Heart left ventricle (tissue), 16 donors: ENCODE measurements at regions not wholly inside any gene's neighbourhood (a gene's known extent, or its start where the extent isn't known, plus 50 kb on each side); places are given as distances from the start of the nearest gene placed in this dataset.
"Not testable (repeated sequence)": the region's sequence is repeated elsewhere in the genome, so short reads cannot be mapped to it uniquely, and the experiment has no call there.

Experiments
- ATAC-seq, 4 donors: fragments of 200-7000 bp; cut with Tn5 transposase; one replicate each; pipeline ENCODE4 v1.9.1; 2020 to 2022; ENCODE audit warnings: moderate library complexity in 4 of 4, mild to moderate bottlenecking in 3 of 4, moderate number of reproducible peaks in 1 of 4
- DNase-seq, 5 donors: peaks; one replicate each; pipeline ENCODE4 v3.0.0-alpha.2; 2020
- H3K27ac ChIP-seq, 12 donors: fragments of 200-600 bp; sonication (generic) in 4 of 12; one replicate each; pipeline versions ENCODE4 v1.5.0 to v1.8.0; 2016 to 2022; ENCODE audit warnings: mild to moderate bottlenecking in 2 of 12
- H3K27me3 ChIP-seq, 9 donors: fragments of 200-600 bp; sonication (generic) in 2 of 9; one replicate each; pipeline versions ENCODE4 v1.5.1 to v1.8.0; 2016 to 2022; ENCODE audit warnings: mild to moderate bottlenecking in 3 of 9
- H3K36me3 ChIP-seq, 9 donors: fragments of 200-600 bp; sonication (generic) in 2 of 9; one replicate each; pipeline versions ENCODE4 v1.5.0 to v1.8.0; 2018 to 2022; ENCODE audit warnings: mild to moderate bottlenecking in 2 of 9
- H3K4me1 ChIP-seq, 12 donors: fragments of 200-600 bp; sonication (generic) in 4 of 12; one replicate each; pipeline versions ENCODE4 v1.5.0 to v1.8.0; 2016 to 2022; ENCODE audit warnings: mild to moderate bottlenecking in 3 of 12
- H3K4me3 ChIP-seq, 12 donors: fragments of 200-600 bp; sonication (generic) in 4 of 12; one replicate each; pipeline versions ENCODE4 v1.5.0 to v1.8.0; 2017 to 2022; ENCODE audit warnings: mild to moderate bottlenecking in 9 of 12, moderate library complexity in 4 of 12
- H3K9me3 ChIP-seq, 12 donors: fragments of 200-600 bp; sonication (generic) in 4 of 12; one replicate each; pipeline versions ENCODE4 v1.5.0 to v1.8.0; 2016 to 2022; ENCODE audit warnings: mild to moderate bottlenecking in 1 of 12
- POLR2A ChIP-seq, 2 donors: fragments of 450-650 bp; IDR thresholded peaks; one replicate each; pipeline ENCODE4 v1.6.1; 2017; ENCODE audit warnings: antibody characterized with exemption in 2 of 2, mild to moderate bottlenecking in 2 of 2, moderate library complexity in 2 of 2
- WGBS, 4 donors: extraction: QIAGEN DNeasy Blood & Tissue Kit in 2 of 4; methylation state at CpG; one replicate each; pipeline versions ENCODE4 v1.1.5 to v1.1.7; 2013 to 2018; 5-methylcytosine and 5-hydroxymethylcytosine counted together
- intact Hi-C, 10 donors: fragments of 100-400 bp; cut with DNase I; formaldehyde crosslinking; loops; one replicate each; pipeline versions ENCODE4 v1.11.1 to v1.14.2; 2022
- TF ChIP-seq, protein P1 (sequence below), 12 donors: fragments of 200-600 bp; sonication (generic) in 4 of 12; IDR thresholded peaks; one replicate each; pipeline versions ENCODE4 v1.5.0 to v1.8.0; 2018 to 2022; ENCODE audit warnings: antibody characterized with exemption in 12 of 12, mild to moderate bottlenecking in 5 of 12
- donor health status: ischemic (EF 13 %, LVEDD 7.1; RV severe dilation, severe dysfunction).
- donor health status: healthy with polysubstance abuse.
- donor health status: DM: no; HTN: yes; CAD: no.
- donor health status: DM: no; HTN: no; CAD: no.
- donor health status: ischemic (EF 25% LVEDD 6.9; RV normal size, moderate dysfunction).
- donor health status: ischemic (EF 25% LVEDD 5.7; RV mildly dilated, moderate dysfunction).
- donor health status: healthy.
- donor health status: DM: yes; HTN: yes; CAD: no.
- donor health status: ischemic (EF 35%, LVEDD 5.7; RV mildly dilated, moderate dysfunction).
- donor health status: nonischemic (EF 11% LVEDD 7.7; RV severe dilation, severe dysfunction).
- donor health status: DM: yes; HTN: yes; CAD: no.
- donor health status: PGD.
- donor health status: ischemic (EF 29% LVEDD 5.4; RV normal size, mild dysfunction).
- donor health status: nonischemic (EF 23%, LVEDD 6.1; RV moderate dilation, normal function).

GRCh38 chr3:145911016-145911415 lies 250.0 kb downstream of the PLOD2 start:
- no peak for DNase-seq
- 58 to 83% (median 80%) methylated on average over 2 of the region's 2 CpGs for WGBS, 4 donors
- Histone ChIP-seq H3K27me3 (no peaks in the 10 kb centered on the region), H3K27ac (no peak overlapping the region), H3K9me3 (no peaks in the 10 kb centered on the region), H3K4me3 (no peak overlapping the region), H3K36me3 (no peaks in the 10 kb centered on the region), H3K4me1 (no peaks in the 10 kb centered on the region)
- intact Hi-C loops: no loop called here
- no peak for ATAC-seq
- TF ChIP-seq, protein P1, sequence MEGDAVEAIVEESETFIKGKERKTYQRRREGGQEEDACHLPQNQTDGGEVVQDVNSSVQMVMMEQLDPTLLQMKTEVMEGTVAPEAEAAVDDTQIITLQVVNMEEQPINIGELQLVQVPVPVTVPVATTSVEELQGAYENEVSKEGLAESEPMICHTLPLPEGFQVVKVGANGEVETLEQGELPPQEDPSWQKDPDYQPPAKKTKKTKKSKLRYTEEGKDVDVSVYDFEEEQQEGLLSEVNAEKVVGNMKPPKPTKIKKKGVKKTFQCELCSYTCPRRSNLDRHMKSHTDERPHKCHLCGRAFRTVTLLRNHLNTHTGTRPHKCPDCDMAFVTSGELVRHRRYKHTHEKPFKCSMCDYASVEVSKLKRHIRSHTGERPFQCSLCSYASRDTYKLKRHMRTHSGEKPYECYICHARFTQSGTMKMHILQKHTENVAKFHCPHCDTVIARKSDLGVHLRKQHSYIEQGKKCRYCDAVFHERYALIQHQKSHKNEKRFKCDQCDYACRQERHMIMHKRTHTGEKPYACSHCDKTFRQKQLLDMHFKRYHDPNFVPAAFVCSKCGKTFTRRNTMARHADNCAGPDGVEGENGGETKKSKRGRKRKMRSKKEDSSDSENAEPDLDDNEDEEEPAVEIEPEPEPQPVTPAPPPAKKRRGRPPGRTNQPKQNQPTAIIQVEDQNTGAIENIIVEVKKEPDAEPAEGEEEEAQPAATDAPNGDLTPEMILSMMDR (IDR thresholded peaks at IDR 0.05): no peak
- TF ChIP-seq POLR2A (IDR thresholded peaks at IDR 0.05): no peak

DNA sequence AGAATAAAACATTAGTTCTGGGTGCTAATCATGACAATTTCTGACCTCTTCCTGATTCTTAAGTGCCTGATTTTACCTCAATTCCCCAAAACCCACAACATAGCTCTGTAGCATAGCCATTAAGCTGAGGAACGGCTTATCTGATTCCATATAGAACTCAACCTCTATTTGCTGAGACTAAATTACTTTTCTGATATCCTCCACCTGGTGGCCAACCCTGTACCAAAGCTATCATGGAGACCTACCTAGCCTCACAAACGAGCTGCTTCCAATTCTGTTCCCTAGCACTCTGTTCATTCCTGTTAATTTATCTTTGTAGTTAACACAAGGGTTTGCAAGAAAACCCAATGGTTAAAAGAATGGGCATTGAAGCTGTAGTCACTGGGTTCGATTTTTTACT lies 245.2 kb downstream of the PLOD2 start:
- no peaks in the 10 kb centered on the region for H3K36me3 ChIP-seq
- TF ChIP-seq, protein P1 (IDR thresholded peaks at IDR 0.05): no peak
- no peak for TF ChIP-seq POLR2A (IDR thresholded peaks at IDR 0.05)
- H3K9me3 ChIP-seq: no peaks in the 10 kb centered on the region
- ATAC-seq (no peak), DNase-seq (no peak)
- H3K4me1 ChIP-seq: no peaks in the 10 kb centered on the region
- H3K27ac ChIP-seq: no peak overlapping the region
- intact Hi-C loops: no loop called here
- no peaks in the 10 kb centered on the region for H3K27me3 ChIP-seq
- H3K4me3 ChIP-seq: no peak overlapping the region
- 63 to 71% (median 69%) methylated on average over 3 of the region's 3 CpGs for WGBS, 4 donors

DNA sequence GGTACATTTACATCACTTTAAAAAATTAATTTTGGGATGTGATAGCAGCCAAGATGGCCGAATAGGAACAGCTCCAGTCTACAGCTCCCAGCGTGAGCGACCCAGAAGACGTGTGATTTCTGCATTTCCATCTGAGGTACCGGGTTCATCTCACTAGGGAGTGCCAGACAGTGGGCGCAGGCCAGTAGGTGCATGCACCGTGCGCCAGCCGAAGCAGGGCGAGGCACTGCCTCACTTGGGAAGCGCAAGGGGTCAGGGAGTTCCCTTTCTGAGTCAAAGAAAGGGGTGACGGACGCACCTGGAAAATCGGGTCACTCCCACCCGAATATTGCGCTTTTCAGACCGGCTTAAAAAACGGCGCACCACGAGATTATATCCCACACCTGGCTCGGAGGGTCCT lies 233.2 kb downstream of the PLOD2 start:
- H3K4me3 ChIP-seq, H3K27me3 ChIP-seq, H3K36me3 ChIP-seq, intact Hi-C loops, DNase-seq, H3K27ac ChIP-seq, ATAC-seq, H3K9me3 ChIP-seq, H3K4me1 ChIP-seq: not testable (repeated sequence)
- 89 to 95% (median 93%) methylated on average over 11 to 16 of the region's 21 CpGs for WGBS, 4 donors

GRCh38 chr3:145936971-145937370 lies 224.0 kb downstream of the PLOD2 start:
- no peak for ATAC-seq
- no peak for TF ChIP-seq POLR2A (IDR thresholded peaks at IDR 0.05)
- TF ChIP-seq, protein P1 (IDR thresholded peaks at IDR 0.05): no peak
- Histone ChIP-seq H3K27me3 (no peaks in the 10 kb centered on the region), H3K27ac (no peak overlapping the region), H3K36me3 (no peaks in the 10 kb centered on the region), H3K4me3 (no peak overlapping the region), H3K9me3 (no peaks in the 10 kb centered on the region), H3K4me1 (no peaks in the 10 kb centered on the region)
- no peak for DNase-seq
- intact Hi-C loops: no loop called here
- WGBS, 4 donors: 71 to 77% (median 73%) methylated on average over 6 of the region's 6 CpGs

DNA sequence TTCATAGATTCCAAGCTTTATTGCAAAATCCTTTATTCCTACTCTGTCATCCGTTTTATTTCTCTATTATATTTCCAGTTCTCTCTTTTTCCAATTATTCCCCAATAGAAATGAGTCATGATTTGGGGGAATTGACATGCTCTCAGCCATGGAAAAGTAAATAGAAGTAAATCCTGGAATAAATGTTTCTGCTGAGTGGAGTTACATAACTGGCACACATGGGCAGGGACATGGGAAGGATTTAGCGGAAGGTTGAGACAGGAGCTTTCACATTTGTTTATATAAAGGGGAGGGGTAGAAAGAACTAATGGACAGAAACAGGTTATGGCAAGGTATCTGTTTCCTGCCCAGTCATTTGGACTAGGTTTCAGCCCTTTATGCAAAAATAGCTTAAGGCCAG lies 221.6 kb downstream of the PLOD2 start:
- H3K36me3 ChIP-seq: no peaks in the 10 kb centered on the region
- TF ChIP-seq, protein P1 (IDR thresholded peaks at IDR 0.05): no peak
- TF ChIP-seq POLR2A (IDR thresholded peaks at IDR 0.05): no peak
- no peaks in the 10 kb centered on the region for H3K4me1 ChIP-seq

More for the DNA sequence above, 221.6 kb downstream of the PLOD2 start:
- H3K9me3 ChIP-seq: no peaks in the 10 kb centered on the region
- H3K4me3 ChIP-seq: no peak overlapping the region
- H3K27me3 ChIP-seq: no peaks in the 10 kb centered on the region
- DNase-seq (no peak), ATAC-seq (no peak)
- no peak overlapping the region for H3K27ac ChIP-seq
- intact Hi-C loops: no loop called here
- 77 to 87% (median 80%) methylated on average over 2 of the region's 2 CpGs for whole genome bisulfite sequencing, 4 donors
